Parathyroid adenoma (tissue), 2 donors: ENCODE measurements at regions not wholly inside any gene's neighbourhood (a gene's known extent, or its start where the extent isn't known, plus 50 kb on each side); places are given as distances from the start of the nearest gene placed in this dataset.

ENCODE experiments used
- H2AFZ ChIP-seq: fragments of 300-600 bp; sonication (generic); one replicate; pipeline ENCODE4 v1.7.0; 2017; ENCODE audit warnings: antibody characterized with exemption, mild to moderate bottlenecking
- H3K27ac ChIP-seq: fragments of 300-600 bp; sonication (generic); one replicate; pipeline ENCODE4 v1.7.0; 2017
- H3K27me3 ChIP-seq: fragments of 300-600 bp; sonication (generic); one replicate; pipeline ENCODE4 v1.7.0; 2017; ENCODE audit warnings: low read length; ENCODE audit not compliant: control insufficient read depth, insufficient read depth
- H3K36me3 ChIP-seq: fragments of 300-600 bp; sonication (generic); one replicate; pipeline ENCODE4 v1.7.0; 2017; ENCODE audit warnings: low read length; ENCODE audit not compliant: control insufficient read depth, insufficient read depth
- H3K4me1 ChIP-seq: fragments of 300-600 bp; sonication (generic); one replicate; pipeline ENCODE4 v1.7.0; 2017; ENCODE audit warnings: control low read depth
- H3K4me2 ChIP-seq: fragments of 300-600 bp; sonication (generic); one replicate; pipeline ENCODE4 v1.7.0; 2017; ENCODE audit warnings: low read length
- H3K4me3 ChIP-seq: fragments of 300-600 bp; sonication (generic); one replicate; pipeline ENCODE4 v1.7.0; 2017; ENCODE audit warnings: low read depth, low read length
- H3K79me2 ChIP-seq: fragments of 300-600 bp; sonication (generic); one replicate; pipeline ENCODE4 v1.7.0; 2017; ENCODE audit warnings: control low read depth
- H3K9ac ChIP-seq: fragments of 300-600 bp; sonication (generic); one replicate; pipeline ENCODE4 v1.7.0; 2017; ENCODE audit warnings: mild to moderate bottlenecking
- H3K9me3 ChIP-seq: fragments of 300-600 bp; sonication (generic); one replicate; pipeline ENCODE4 v1.7.0; 2017; ENCODE audit warnings: low read length; ENCODE audit not compliant: control insufficient read depth
- CTCF ChIP-seq: fragments of 300-600 bp; sonication (generic); IDR thresholded peaks from one replicate; pipeline ENCODE4 v1.7.0; 2017; ENCODE audit warnings: antibody characterized with exemption, mild to moderate bottlenecking
- donor health status: primary hyperparathyroidism.

GRCh38 chr11:47899801-47900200 lies 51.7 kb upstream of the NUP160 start:
- no peak overlapping the region for H3K4me3 ChIP-seq
- no peak overlapping the region for H3K27ac ChIP-seq
- no peaks in the 10 kb centered on the region for H3K36me3 ChIP-seq
- H2AFZ ChIP-seq = no peak overlapping the region
- no peaks in the 10 kb centered on the region for H3K9me3 ChIP-seq
- H3K27me3 ChIP-seq = no peaks in the 10 kb centered on the region
- no peak overlapping the region for H3K9ac ChIP-seq
- H3K4me1 ChIP-seq = no peaks in the 10 kb centered on the region
- no peak overlapping the region for H3K4me2 ChIP-seq
- no peak for TF ChIP-seq CTCF
- no peaks in the 10 kb centered on the region for H3K79me2 ChIP-seq
